ENCODE measurements at regions not wholly inside any gene's neighbourhood (a gene's known extent, or its start where the extent isn't known, plus 50 kb on each side); places are given as distances from the start of the nearest gene placed in this dataset.

GRCh38 chr3:6250167-6250566, 610.7 kb upstream of the GRM7 start:
- TF ChIP-seq CTCF (IDR thresholded peaks at IDR 0.05): no peak
- TF ChIP-seq EP300 (IDR thresholded peaks at IDR 0.05): no peak
